H7 (cell line): ENCODE measurements at regions not wholly inside any gene's neighbourhood (a gene's known extent, or its start where the extent isn't known, plus 50 kb on each side); places are given as distances from the start of the nearest gene placed in this dataset.

ENCODE experiments used
- DNase-seq: peaks from one replicate; pipeline ENCODE4 v3.0.0; 2012
- H3K27me3 ChIP-seq: 2 replicates; pipeline ENCODE4 v1.6.0; 2011; ENCODE audit warnings: mild to moderate bottlenecking, low read length; ENCODE audit not compliant: control insufficient read depth, insufficient read depth
- H3K36me3 ChIP-seq: replicated peaks from 2 replicates; pipeline ENCODE4 v1.5.1; 2011; ENCODE audit warnings: low read length; ENCODE audit not compliant: control insufficient read depth, insufficient read depth
- H3K4me3 ChIP-seq: 2 replicates; pipeline ENCODE4 v1.5.1; 2011; ENCODE audit warnings: low read depth, mild to moderate bottlenecking, control low read depth, low read length, moderate library complexity; ENCODE audit not compliant: insufficient read depth

GRCh38 chr1:208809876-208810275 lies 565.7 kb upstream of the PLXNA2 start:
- Histone ChIP-seq H3K4me3 (no peak overlapping the region), H3K27me3 (no peaks in the 10 kb centered on the region), H3K36me3 (no peaks in the 10 kb centered on the region)
- DNase-seq, result no peak

DNA sequence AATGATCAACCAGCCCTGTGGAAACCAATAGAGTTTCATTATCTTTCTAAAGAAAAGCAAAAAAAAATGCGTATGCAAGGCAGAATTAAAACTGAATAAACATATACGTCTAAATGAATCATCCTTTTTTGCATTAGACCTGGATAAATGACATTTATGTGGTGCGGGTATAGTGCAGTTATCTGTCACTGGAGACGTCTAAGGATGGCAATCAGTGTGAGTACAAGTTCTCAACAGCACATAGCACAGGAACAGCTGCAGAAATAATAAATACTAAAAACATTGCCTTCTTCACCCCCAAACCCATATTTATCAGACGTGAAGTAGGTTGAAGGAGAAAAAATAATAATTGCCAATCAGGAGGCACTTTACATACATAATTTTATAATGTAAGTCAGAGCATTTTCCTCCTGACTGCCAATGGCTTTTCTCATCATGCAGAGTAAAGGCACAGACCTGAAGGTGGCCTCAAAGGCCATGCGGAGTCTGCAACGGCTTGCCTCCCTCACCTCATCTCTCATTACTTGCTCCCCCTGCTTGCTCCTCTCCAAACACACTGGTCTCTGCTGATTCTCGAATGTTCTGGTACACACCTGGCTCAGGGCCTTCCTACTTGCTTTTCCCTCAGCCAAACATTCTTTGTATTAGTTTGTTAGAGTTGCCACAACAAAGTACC lies 574.7 kb upstream of the PLXNA2 start:
- no peak for DNase-seq
- H3K4me3 ChIP-seq, result no peak overlapping the region
- H3K27me3 ChIP-seq, result no peaks in the 10 kb centered on the region
- H3K36me3 ChIP-seq, result no peaks in the 10 kb centered on the region

- Histone ChIP-seq H3K4me3 (no peak overlapping the region), H3K27me3 (no peaks in the 10 kb centered on the region)
- no peak for DNase-seq
Observed at GRCh38 chr1:208820580-208821212, 576.5 kb upstream of the PLXNA2 start.

GRCh38 chr1:208821939-208822338 lies 577.8 kb upstream of the PLXNA2 start:
- Histone ChIP-seq H3K27me3 (no peaks in the 10 kb centered on the region), H3K4me3 (no peak overlapping the region), H3K36me3 (no peaks in the 10 kb centered on the region)
- DNase-seq, result no peak

More at GRCh38 chr1:208820580-208821212, 576.5 kb upstream of the PLXNA2 start:
- H3K36me3 ChIP-seq, result no peaks in the 10 kb centered on the region

DNA sequence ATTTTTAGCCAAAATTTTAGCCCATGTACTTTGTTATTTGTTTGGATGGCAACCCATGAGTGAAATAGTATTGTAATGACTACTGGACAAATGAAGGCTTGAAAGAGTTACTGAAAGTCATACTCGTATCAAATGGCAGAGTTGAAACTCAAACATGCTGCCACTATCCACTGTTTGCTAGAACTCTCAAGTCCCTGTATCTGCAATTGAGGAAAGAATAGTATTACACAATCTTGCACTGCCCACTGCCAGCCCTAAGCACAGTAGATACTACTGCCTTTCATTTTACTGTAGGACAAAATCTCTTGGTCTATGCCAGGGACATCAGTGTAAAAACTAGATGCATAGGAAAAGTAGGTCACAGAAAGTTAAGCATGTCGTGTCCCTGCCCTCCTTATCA lies 581.1 kb upstream of the PLXNA2 start:
- Histone ChIP-seq H3K27me3 (no peaks in the 10 kb centered on the region), H3K36me3 (no peaks in the 10 kb centered on the region), H3K4me3 (no peak overlapping the region)
- DNase-seq, result no peak

GRCh38 chr1:208829595-208829994 lies 585.4 kb upstream of the PLXNA2 start:
- no peak overlapping the region for H3K4me3 ChIP-seq
- H3K36me3 ChIP-seq, result no peaks in the 10 kb centered on the region
- no peaks in the 10 kb centered on the region for H3K27me3 ChIP-seq
- DNase-seq, result no peak

DNA sequence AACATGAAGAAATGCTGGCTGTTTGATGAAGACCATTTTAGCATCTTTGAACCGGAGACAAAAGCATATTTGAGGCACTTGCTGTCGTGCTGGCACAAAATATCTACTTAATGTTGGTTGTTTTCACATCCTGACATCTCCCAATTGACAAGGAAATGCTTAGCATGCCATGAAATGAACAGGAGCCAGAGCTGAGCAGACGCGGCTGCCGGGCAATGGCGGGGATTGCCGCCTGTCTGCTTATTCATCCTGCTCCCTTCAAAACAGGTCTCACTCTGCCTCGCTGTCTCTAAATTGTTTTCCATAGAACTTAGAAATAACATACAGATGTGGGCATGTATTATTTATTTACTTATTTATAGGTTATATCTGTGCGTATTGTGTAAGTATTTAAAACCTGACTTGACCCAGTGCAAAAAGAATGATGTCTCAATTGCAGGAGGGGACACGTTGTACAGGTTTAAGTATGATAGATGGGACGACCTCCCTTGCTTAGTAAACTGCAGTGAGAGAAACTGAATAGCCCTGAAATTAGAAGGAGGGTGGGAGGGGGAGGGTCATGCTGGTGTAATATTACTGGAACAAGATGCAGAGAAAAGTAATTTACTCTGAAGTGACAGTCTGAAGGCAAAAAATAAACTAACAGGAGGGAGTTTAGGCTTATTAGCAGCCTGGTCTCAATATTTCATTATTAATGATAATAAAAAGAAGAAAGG lies 590.4 kb upstream of the PLXNA2 start:
- H3K36me3 ChIP-seq, result no peaks in the 10 kb centered on the region
- H3K27me3 ChIP-seq, result no peaks in the 10 kb centered on the region
- no peak for DNase-seq
- H3K4me3 ChIP-seq, result no peak overlapping the region

- H3K27me3 ChIP-seq, result no peaks in the 10 kb centered on the region
- no peak for DNase-seq
- H3K4me3 ChIP-seq, result no peak overlapping the region
- H3K36me3 ChIP-seq, result no peaks in the 10 kb centered on the region
Observed at GRCh38 chr1:208835097-208835463, 590.9 kb upstream of the PLXNA2 start.

GRCh38 chr1:208835781-208836180 lies 591.6 kb upstream of the PLXNA2 start:
- DNase-seq, result no peak
- Histone ChIP-seq H3K36me3 (no peaks in the 10 kb centered on the region), H3K27me3 (no peaks in the 10 kb centered on the region), H3K4me3 (no peak overlapping the region)

GRCh38 chr1:208837242-208837641 lies 593.1 kb upstream of the PLXNA2 start:
- Histone ChIP-seq H3K36me3 (no peaks in the 10 kb centered on the region), H3K27me3 (no peaks in the 10 kb centered on the region), H3K4me3 (no peak overlapping the region)
- no peak for DNase-seq

DNA sequence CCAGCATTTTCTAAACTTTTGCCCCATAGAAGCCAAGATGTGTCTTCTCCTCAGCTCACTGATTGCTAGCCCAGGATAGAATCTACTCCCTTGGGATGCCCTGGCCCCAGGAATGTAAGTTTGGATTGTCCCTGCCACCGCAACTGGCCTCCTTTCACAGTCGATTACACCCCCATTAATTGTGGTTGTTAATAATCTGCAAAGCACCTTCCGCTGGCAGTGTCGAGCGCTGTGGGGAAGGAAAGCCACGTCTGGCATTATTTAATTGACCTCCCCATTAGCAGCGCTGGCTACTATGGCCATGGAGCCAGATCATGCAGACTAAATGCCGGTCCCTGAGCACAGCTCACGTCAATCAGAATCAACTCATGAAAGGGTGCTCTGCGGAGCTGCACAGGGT lies 597.3 kb upstream of the PLXNA2 start:
- Histone ChIP-seq H3K27me3 (no peaks in the 10 kb centered on the region), H3K36me3 (no peaks in the 10 kb centered on the region), H3K4me3 (no peak overlapping the region)
- DNase-seq, result no peak

DNA sequence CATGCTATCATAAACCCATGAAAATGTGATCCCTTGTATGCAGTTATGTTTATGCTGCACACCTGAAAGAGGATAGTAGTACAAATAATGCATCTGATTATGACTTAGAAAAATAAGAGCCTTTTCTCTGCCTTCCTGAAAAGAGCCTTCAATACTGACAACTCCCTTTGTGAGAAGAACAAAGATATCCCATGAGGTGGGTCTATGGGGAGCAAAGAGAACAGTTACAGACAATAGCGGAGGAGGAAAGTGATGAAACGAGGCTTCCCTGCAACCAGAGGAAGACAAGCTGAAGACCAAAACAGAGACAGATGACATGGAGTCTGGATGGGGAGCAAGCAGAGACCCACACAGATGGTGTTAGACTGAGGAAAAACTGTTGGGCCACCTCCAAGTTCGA lies 598.3 kb upstream of the PLXNA2 start:
- DNase-seq, result no peak
- no peaks in the 10 kb centered on the region for H3K27me3 ChIP-seq
- no peak overlapping the region for H3K4me3 ChIP-seq
- H3K36me3 ChIP-seq, result no peaks in the 10 kb centered on the region

- Histone ChIP-seq H3K36me3 (no peaks in the 10 kb centered on the region), H3K4me3 (no peak overlapping the region)
Observed at GRCh38 chr1:208844158-208844557, 600.0 kb upstream of the PLXNA2 start.

DNA sequence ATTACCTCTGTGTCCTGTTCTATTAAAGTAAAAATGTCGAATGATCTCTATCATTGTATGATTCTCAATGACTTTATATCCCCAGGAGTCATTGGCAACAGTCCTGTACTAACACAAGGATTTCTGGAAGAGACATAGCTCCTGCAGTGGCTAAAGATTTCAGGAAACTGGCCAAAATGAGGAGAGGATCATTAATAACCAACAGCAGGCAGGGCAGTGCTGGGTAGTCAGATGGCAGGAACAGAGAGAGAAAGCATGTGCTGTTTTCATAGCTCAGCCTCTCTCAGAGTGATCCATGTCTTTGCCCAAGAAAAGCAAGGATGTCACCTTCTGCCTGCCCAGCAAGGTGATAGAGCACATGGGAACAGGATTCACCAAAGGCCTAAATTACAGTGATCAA lies 604.7 kb upstream of the PLXNA2 start:
- DNase-seq, result no peak
- H3K36me3 ChIP-seq, result no peaks in the 10 kb centered on the region
- no peak overlapping the region for H3K4me3 ChIP-seq
- no peaks in the 10 kb centered on the region for H3K27me3 ChIP-seq

More at GRCh38 chr1:208844158-208844557, 600.0 kb upstream of the PLXNA2 start:
- DNase-seq, result no peak
- H3K27me3 ChIP-seq, result no peaks in the 10 kb centered on the region

- H3K27me3 ChIP-seq, result no peaks in the 10 kb centered on the region
- no peak for DNase-seq
- H3K4me3 ChIP-seq, result no peak overlapping the region
- no peaks in the 10 kb centered on the region for H3K36me3 ChIP-seq
Observed at GRCh38 chr1:208850442-208850841, 606.3 kb upstream of the PLXNA2 start.
